WTC11 (cell line): ENCODE measurements at regions not wholly inside any gene's neighbourhood (a gene's known extent, or its start where the extent isn't known, plus 50 kb on each side); places are given as distances from the start of the nearest gene placed in this dataset.

Experiments used
- ATAC-seq: fragments of 200-7000 bp; cut with Tn5 transposase; 2 replicates; pipeline ENCODE4 v1.10.0; 2021; ENCODE audit warnings: mild to moderate bottlenecking, moderate library complexity
- CTCF ChIA-PET: fragments of 300-600 bp; sonication (Branson Sonifier 250); formaldehyde crosslinking; loops from one replicate; lab custom pipeline; 2021; ENCODE audit warnings: antibody characterized with exemption; lab: Charles Lee
- POLR2A ChIA-PET: fragments of 350-600 bp; sonication (Branson Sonifier 250); formaldehyde crosslinking; loops from one replicate; lab custom pipeline; 2021; ENCODE audit warnings: antibody characterized with exemption; lab: Charles Lee
- DNase-seq: peaks from one replicate; pipeline ENCODE4 v3.0.0; 2021; ENCODE audit warnings: low spot score
- H3K27ac Mint-ChIP-seq: 2 replicates; pipeline ENCODE4 v1.8.0; 2021; ENCODE audit warnings: mixed read lengths
- H3K27me3 Mint-ChIP-seq: 2 replicates; pipeline ENCODE4 v1.8.0; 2021; ENCODE audit warnings: low read depth, mild to moderate bottlenecking, moderate library complexity, mixed read lengths
- H3K36me3 Mint-ChIP-seq: 2 replicates; pipeline ENCODE4 v1.8.0; 2021; ENCODE audit warnings: mixed read lengths
- H3K4me1 Mint-ChIP-seq: 2 replicates; pipeline ENCODE4 v1.8.0; 2022; ENCODE audit warnings: mixed read lengths
- H3K4me3 Mint-ChIP-seq: 2 replicates; pipeline ENCODE4 v1.8.0; 2021; ENCODE audit warnings: mild to moderate bottlenecking, moderate library complexity, mixed read lengths
- H3K9me3 Mint-ChIP-seq: 2 replicates; pipeline ENCODE4 v1.8.0; 2021; ENCODE audit warnings: mixed read lengths
- AR ChIP-seq: fragments of 250-450 bp; sonication (Bioruptor Pico); IDR thresholded peaks from 2 replicates; pipeline ENCODE4 v1.9.0; 2021; ENCODE audit warnings: mild to moderate bottlenecking
- E2F1 ChIP-seq: sonication (generic); formaldehyde crosslinking; IDR thresholded peaks from 2 replicates; pipeline ENCODE4 v1.8.0; 2022; ENCODE audit warnings: mild to moderate bottlenecking, missing genetic modification reagents
- HMGXB4 ChIP-seq: sonication (generic); formaldehyde crosslinking; IDR thresholded peaks from 2 replicates; pipeline ENCODE4 v1.8.1; 2023; ENCODE audit warnings: mild to moderate bottlenecking, moderate library complexity, missing genetic modification reagents
- ZBTB21 ChIP-seq: sonication (generic); formaldehyde crosslinking; IDR thresholded peaks from 2 replicates; pipeline ENCODE4 v1.8.1; 2023; ENCODE audit warnings: mild to moderate bottlenecking, missing genetic modification reagents, borderline replicate concordance
- ZBTB43 ChIP-seq: sonication (generic); formaldehyde crosslinking; IDR thresholded peaks from 2 replicates; pipeline ENCODE4 v1.8.1; 2023; ENCODE audit warnings: mild to moderate bottlenecking, missing genetic modification reagents
- ZNF138 ChIP-seq: sonication (generic); formaldehyde crosslinking; conservative IDR thresholded peaks from 2 replicates; pipeline ENCODE4 v1.8.1; 2022; ENCODE audit warnings: mild to moderate bottlenecking, moderate library complexity, missing genetic modification reagents
- ZNF423 ChIP-seq: fragments of 250-450 bp; sonication (Bioruptor Pico); IDR thresholded peaks from 2 replicates; pipeline ENCODE4 v2.1.2; 2022; ENCODE audit warnings: mild to moderate bottlenecking, moderate library complexity
- ZNF512 ChIP-seq: sonication (generic); formaldehyde crosslinking; IDR thresholded peaks from 2 replicates; pipeline ENCODE4 v1.8.1; 2022; ENCODE audit warnings: missing genetic modification reagents, borderline replicate concordance

GRCh38 chr21:25127811-25128210, 479.5 kb downstream of the MRPL39 start:
- CTCF ChIA-PET, result no interaction called here
- POLR2A ChIA-PET, result no interaction called here

More at GRCh38 chr21:25127811-25128210, 479.5 kb downstream of the MRPL39 start:
- Mint-ChIP-seq H3K27ac (no peak overlapping the region), H3K27me3 (no peaks in the 10 kb centered on the region), H3K9me3 (peaks cover 23% of the 10 kb centered on the region), H3K36me3 (peaks cover 11% of the 10 kb centered on the region)
- no peak for ATAC-seq
- no peak for DNase-seq
- TF ChIP-seq ZNF138 (CRISPR knock-in tag) (no peak), E2F1 (CRISPR knock-in tag) (no peak), ZBTB43 (CRISPR knock-in tag) (no peak), ZNF512 (CRISPR knock-in tag) (no peak), AR (no peak), ZBTB21 (no peak), ZNF423 (CRISPR knock-in tag) (no peak), HMGXB4 (CRISPR knock-in tag) (no peak)
- TF ChIP-seq, all 79 proteins: peak for 0
- Mint-ChIP-seq H3K4me3 (no peak overlapping the region), H3K4me1 (no peaks in the 10 kb centered on the region)
